Activated T-cell treated with anti-CD3 and anti-CD28 coated beads for 48 hours (primary cell): ENCODE measurements at regions not wholly inside any gene's neighbourhood (a gene's known extent, or its start where the extent isn't known, plus 50 kb on each side); places are given as distances from the start of the nearest gene placed in this dataset.

Experiments
- DNase-seq: peaks from one replicate; pipeline ENCODE4 v3.0.0-alpha.2; 2020; ENCODE audit warnings: low read depth

GRCh38 chr4:3818371-3818770 lies 52.2 kb downstream of the ADRA2C start:
- DNase-seq, result no peak

- DNase-seq, result no peak
These were observed 53.2 kb downstream of the ADRA2C start for GRCh38 chr4:3819210-3819919.

- no peak for DNase-seq
These were observed 54.0 kb downstream of the ADRA2C start for GRCh38 chr4:3820016-3820805.

- no peak for DNase-seq
These were observed 54.8 kb downstream of the ADRA2C start for GRCh38 chr4:3820806-3821579.

DNA sequence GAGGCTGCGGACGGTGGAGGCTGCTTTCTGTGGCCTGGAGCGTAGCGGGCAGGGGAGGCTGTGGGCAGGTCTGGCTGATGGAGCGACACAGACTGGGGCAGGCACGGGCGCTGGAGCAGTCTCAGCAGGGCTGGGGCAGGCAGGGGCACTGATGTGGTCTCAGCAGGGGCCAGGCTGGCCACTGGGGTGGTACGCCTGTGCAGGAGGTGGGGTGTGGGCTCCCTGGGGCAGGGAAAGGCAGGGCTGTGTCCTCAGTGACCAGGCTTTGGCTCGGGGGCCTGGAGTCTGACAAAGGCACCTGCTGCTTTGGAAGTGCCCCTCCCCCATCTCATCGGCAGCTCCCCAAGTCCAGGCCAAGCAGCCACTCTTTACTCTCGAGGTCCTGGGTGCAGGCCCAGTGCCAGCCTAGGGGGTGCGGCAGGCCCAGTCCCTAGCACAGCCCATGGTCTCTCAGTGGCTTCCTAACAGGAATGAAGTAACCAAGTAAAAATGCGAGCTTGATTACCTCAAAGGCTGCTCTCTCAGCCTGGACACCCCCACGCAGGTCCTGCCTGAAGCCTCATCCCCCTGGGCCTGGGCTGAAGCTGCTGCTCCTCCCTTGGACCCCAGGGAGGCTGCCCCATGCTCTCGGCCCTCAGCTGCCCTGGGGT lies 55.5 kb downstream of the ADRA2C start:
- DNase-seq, result no peak

GRCh38 chr4:3822230-3822947 lies 56.2 kb downstream of the ADRA2C start:
- DNase-seq, result no peak

GRCh38 chr4:3823496-3824341 lies 57.5 kb downstream of the ADRA2C start:
- DNase-seq, result no peak

DNA sequence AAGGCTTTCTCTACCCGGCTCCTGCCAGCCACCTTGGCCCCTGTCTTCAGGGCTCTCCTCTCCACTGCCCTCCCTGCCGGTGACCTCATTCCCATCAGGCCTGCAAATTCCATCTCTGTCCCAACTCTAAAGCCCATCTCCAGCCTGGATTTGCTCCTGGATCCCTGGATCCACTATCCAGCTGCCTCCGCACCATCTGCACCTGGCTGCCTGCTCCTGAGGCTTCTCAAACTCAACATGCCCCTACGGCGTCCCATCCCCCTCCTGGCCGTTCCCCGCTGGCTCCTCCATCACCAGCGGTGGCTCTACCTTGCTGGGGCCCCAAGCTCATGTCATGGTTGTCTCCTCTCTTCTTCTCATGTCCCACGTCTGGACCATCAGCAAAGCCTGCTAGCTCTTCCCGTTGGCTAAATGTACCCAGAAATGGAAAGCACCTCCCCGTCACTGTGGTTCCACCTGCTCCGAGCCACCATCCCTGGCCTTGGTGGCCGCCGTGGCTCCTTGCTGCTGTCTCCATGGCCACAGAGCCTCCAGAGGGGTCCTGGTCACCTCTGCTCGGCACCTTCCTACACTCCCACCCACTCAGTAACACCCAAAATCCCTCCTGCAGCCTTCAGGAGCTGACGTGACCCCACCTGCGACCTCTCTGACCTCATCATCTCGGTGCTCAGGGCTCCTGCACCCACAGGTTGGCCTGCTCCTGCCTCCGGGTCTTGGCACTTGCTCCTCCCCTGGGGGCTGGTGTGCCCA lies 58.5 kb downstream of the ADRA2C start:
- no peak for DNase-seq

DNA sequence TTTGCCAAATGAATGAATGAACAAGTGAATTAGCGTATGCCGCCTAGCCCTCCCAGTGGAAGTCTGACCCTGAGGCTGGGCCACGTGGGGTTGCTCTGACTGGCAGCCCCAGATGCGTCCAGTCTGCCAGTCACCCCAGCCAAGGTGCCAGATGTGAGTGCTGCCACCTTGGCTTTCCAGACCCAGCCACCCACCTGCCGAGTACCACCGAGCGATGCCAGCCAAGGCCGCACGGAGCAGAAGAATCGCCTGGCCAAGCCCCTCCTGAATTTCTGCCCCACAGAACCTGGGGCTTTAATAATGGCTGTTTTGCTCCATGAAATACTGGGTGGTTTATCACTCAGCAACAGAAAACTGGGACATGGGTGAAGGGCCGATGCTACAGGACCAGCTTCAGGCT lies 59.3 kb downstream of the ADRA2C start:
- no peak for DNase-seq

DNA sequence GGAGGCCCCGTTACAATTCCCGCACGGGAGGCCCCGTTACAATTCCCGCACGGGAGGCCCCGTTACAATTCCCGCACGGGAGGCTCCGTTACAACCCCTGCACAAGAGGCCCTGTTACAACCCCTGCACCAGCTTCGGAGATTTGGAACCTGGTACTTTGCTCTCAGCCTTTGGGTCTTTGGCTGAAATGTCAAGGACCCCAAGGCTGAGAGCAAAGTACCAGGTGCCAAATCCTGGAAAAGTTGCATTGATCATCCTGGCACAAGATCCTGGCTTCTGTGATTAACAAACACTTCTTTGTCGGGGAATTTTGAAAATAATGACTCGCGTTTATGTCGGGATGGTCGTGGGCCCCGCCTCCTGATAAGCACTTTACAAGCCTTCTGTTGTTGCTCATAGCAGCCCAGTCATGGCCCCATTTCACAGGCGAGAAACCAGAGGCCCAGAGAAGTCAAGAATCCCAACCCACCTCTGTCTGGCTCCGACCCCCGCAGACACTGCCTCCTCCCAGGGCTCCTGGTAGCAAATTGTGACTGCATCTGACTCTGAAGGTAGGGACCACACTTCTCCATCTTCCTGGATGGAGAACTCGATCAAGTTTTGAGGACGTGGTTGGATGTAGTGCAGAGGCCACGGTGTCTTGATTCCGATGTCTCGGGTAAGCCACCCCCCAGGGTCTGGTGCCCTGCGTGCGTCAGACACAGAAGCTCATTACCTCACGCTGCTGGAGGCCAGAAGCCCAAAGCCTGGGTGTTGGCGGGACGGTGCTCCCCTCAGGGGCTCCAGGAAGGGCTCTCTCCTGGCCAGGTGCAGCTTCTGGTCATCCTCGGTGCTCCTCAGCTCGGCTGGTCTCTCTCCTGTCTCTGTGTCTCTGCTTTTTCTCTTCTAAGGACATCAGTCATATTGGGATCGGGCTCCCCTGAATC lies 60.3 kb downstream of the ADRA2C start:
- DNase-seq, result no peak

GRCh38 chr4:3827616-3828492 lies 61.7 kb downstream of the ADRA2C start:
- no peak for DNase-seq

GRCh38 chr4:3828546-3828945 lies 62.4 kb downstream of the ADRA2C start:
- no peak for DNase-seq

GRCh38 chr4:3829211-3829955 lies 63.2 kb downstream of the ADRA2C start:
- no peak for DNase-seq

- no peak for DNase-seq
These were observed 64.0 kb downstream of the ADRA2C start for GRCh38 chr4:3829956-3830773.

GRCh38 chr4:3830774-3831528 lies 64.8 kb downstream of the ADRA2C start:
- DNase-seq, result no peak
